Inferior parietal cortex (tissue), 1 donor: ENCODE measurements at regions not wholly inside any gene's neighbourhood (a gene's known extent, or its start where the extent isn't known, plus 50 kb on each side); places are given as distances from the start of the nearest gene placed in this dataset.
"Not testable (repeated sequence)": the region's sequence is repeated elsewhere in the genome, so short reads cannot be mapped to it uniquely, and the experiment has no call there.

Experiments
- DNase-seq: peaks from one replicate; pipeline ENCODE4 v3.0.0-alpha.2; 2016; ENCODE audit errors: extremely low spot score

GRCh38 chr2:153307223-153307622, 171.3 kb downstream of the RPRM start:
- no peak for DNase-seq

- no peak for DNase-seq
Observed at GRCh38 chr2:153299809-153300208, 178.8 kb downstream of the RPRM start.

GRCh38 chr2:153299217-153299616, 179.3 kb downstream of the RPRM start:
- no peak for DNase-seq

- DNase-seq = no peak
Observed at GRCh38 chr2:153294199-153294786, 184.3 kb downstream of the RPRM start.

GRCh38 chr2:153291718-153292117, 186.8 kb downstream of the RPRM start:
- no peak for DNase-seq

- no peak for DNase-seq
Observed at GRCh38 chr2:153287109-153287801, 191.3 kb downstream of the RPRM start.

- no peak for DNase-seq
Observed at GRCh38 chr2:153268941-153269461, 209.6 kb downstream of the RPRM start.

- DNase-seq = not testable (repeated sequence)
Observed at GRCh38 chr2:153256876-153257275, 221.7 kb downstream of the RPRM start.

GRCh38 chr2:153246636-153247035, 231.9 kb downstream of the RPRM start:
- DNase-seq = not testable (repeated sequence)

GRCh38 chr2:153235516-153235915, 243.0 kb downstream of the RPRM start:
- no peak for DNase-seq

GRCh38 chr2:153232464-153232863, 246.1 kb downstream of the RPRM start:
- no peak for DNase-seq

GRCh38 chr2:153230977-153231376, 247.6 kb downstream of the RPRM start:
- DNase-seq = no peak

- no peak for DNase-seq
Observed at GRCh38 chr2:153228904-153229303, 249.7 kb downstream of the RPRM start.

GRCh38 chr2:153227981-153228380, 250.6 kb downstream of the RPRM start:
- DNase-seq = no peak

- DNase-seq = no peak
Observed at GRCh38 chr2:153222231-153223165, 256.1 kb downstream of the RPRM start.

- DNase-seq = no peak
Observed at GRCh38 chr2:153221506-153221905, 257.1 kb downstream of the RPRM start.

- no peak for DNase-seq
Observed at GRCh38 chr2:153221087-153221486, 257.5 kb downstream of the RPRM start.

- no peak for DNase-seq
Observed at GRCh38 chr2:153218851-153219250, 259.7 kb downstream of the RPRM start.

- DNase-seq = no peak
Observed at GRCh38 chr2:153214337-153214736, 264.2 kb downstream of the RPRM start.

- no peak for DNase-seq
Observed at GRCh38 chr2:153213022-153213421, 265.5 kb downstream of the RPRM start.

- no peak for DNase-seq
Observed at GRCh38 chr2:153197402-153198386, 280.9 kb downstream of the RPRM start.
